ENCODE measurements at regions not wholly inside any gene's neighbourhood (a gene's known extent, or its start where the extent isn't known, plus 50 kb on each side); places are given as distances from the start of the nearest gene placed in this dataset.

GRCh38 chr2:230643576-230644291, 68.9 kb upstream of the CAB39 start:
- no peaks in the 10 kb centered on the region for H3K9me3 ChIP-seq (ENCODE audit: insufficient read depth, low read length)
- no peaks in the 10 kb centered on the region for H3K27me3 ChIP-seq (ENCODE audit: low read depth, low read length)
- no peak overlapping the region for H3K4me3 ChIP-seq (ENCODE audit: low read length)
- H3K9ac ChIP-seq (ENCODE audit: low read length), result no peak overlapping the region
- H3K4me1 ChIP-seq (ENCODE audit: low read length), result peaks cover 6% of the 10 kb centered on the region
- no peak overlapping the region for H3K27ac ChIP-seq (ENCODE audit: low read length)
- TF ChIP-seq EZH2phosphoT487 (IDR thresholded peaks at IDR 0.05; ENCODE audit: low read depth), result no peak
- TF ChIP-seq CTCF (IDR thresholded peaks at IDR 0.05; ENCODE audit: low read depth, low read length), result no peak
- peak overlapping the region; percentile 81 for H2AFZ ChIP-seq (ENCODE audit: low read depth, low read length)
- H3K79me2 ChIP-seq (ENCODE audit: low read length), result no peaks in the 10 kb centered on the region
- H4K20me1 ChIP-seq (ENCODE audit: insufficient read depth, low read length), result no peaks in the 10 kb centered on the region
- H3K36me3 ChIP-seq (replicated peaks; ENCODE audit: low read depth, low read length), result no peaks in the 10 kb centered on the region
- no peak overlapping the region for H3K4me2 ChIP-seq (ENCODE audit: low read length)

- Histone ChIP-seq H4K20me1 (ENCODE audit: insufficient read depth, low read length) (no peaks in the 10 kb centered on the region), H3K27me3 (ENCODE audit: low read depth, low read length) (no peaks in the 10 kb centered on the region), H2AFZ (ENCODE audit: low read depth, low read length) (peak overlapping the region; percentile 81; the same call in 1 of the 2 replicates), H3K79me2 (ENCODE audit: low read length) (no peaks in the 10 kb centered on the region), H3K4me1 (ENCODE audit: low read length) (peaks cover 6% of the 10 kb centered on the region), H3K9ac (ENCODE audit: low read length) (no peak overlapping the region), H3K9me3 (ENCODE audit: insufficient read depth, low read length) (no peaks in the 10 kb centered on the region), H3K4me2 (ENCODE audit: low read length) (no peak overlapping the region), H3K27ac (ENCODE audit: low read length) (no peak overlapping the region), H3K36me3 (replicated peaks; ENCODE audit: low read depth, low read length) (no peaks in the 10 kb centered on the region), H3K4me3 (ENCODE audit: low read length) (no peak overlapping the region)
- no peak for TF ChIP-seq EZH2phosphoT487 (IDR thresholded peaks at IDR 0.05; ENCODE audit: low read depth)
- TF ChIP-seq CTCF (IDR thresholded peaks at IDR 0.05; ENCODE audit: low read depth, low read length), result no peak
Measured at GRCh38 chr2:230644356-230644935, 68.2 kb upstream of the CAB39 start.

- Histone ChIP-seq H3K4me2 (ENCODE audit: low read length) (no peak overlapping the region), H2AFZ (ENCODE audit: low read depth, low read length) (no peak overlapping the region), H3K36me3 (replicated peaks; ENCODE audit: low read depth, low read length) (no peaks in the 10 kb centered on the region), H3K27me3 (ENCODE audit: low read depth, low read length) (no peaks in the 10 kb centered on the region), H3K9me3 (ENCODE audit: insufficient read depth, low read length) (no peaks in the 10 kb centered on the region), H3K27ac (ENCODE audit: low read length) (no peak overlapping the region), H3K79me2 (ENCODE audit: low read length) (no peaks in the 10 kb centered on the region), H3K4me3 (ENCODE audit: low read length) (no peak overlapping the region), H3K4me1 (ENCODE audit: low read length) (peaks cover 16% of the 10 kb centered on the region), H4K20me1 (ENCODE audit: insufficient read depth, low read length) (no peaks in the 10 kb centered on the region), H3K9ac (ENCODE audit: low read length) (no peak overlapping the region)
- TF ChIP-seq EZH2phosphoT487 (IDR thresholded peaks at IDR 0.05; ENCODE audit: low read depth), result no peak
- no peak for TF ChIP-seq CTCF (IDR thresholded peaks at IDR 0.05; ENCODE audit: low read depth, low read length)
Measured at GRCh38 chr2:230648356-230648755, 64.3 kb upstream of the CAB39 start.

GRCh38 chr2:230650585-230651137, 62.0 kb upstream of the CAB39 start:
- Histone ChIP-seq H3K9ac (ENCODE audit: low read length) (no peak overlapping the region), H3K4me2 (ENCODE audit: low read length) (peak overlapping the region; percentile 12)

More at GRCh38 chr2:230650585-230651137, 62.0 kb upstream of the CAB39 start:
- no peaks in the 10 kb centered on the region for H3K79me2 ChIP-seq (ENCODE audit: low read length)
- H4K20me1 ChIP-seq (ENCODE audit: insufficient read depth, low read length), result no peaks in the 10 kb centered on the region
- H3K4me1 ChIP-seq (ENCODE audit: low read length), result peaks cover 10% of the 10 kb centered on the region
- H2AFZ ChIP-seq (ENCODE audit: low read depth, low read length), result peak overlapping the region; percentile 59; the same call in 1 of the 2 replicates
- H3K27ac ChIP-seq (ENCODE audit: low read length), result no peak overlapping the region
- no peak for TF ChIP-seq EZH2phosphoT487 (IDR thresholded peaks at IDR 0.05; ENCODE audit: low read depth)
- TF ChIP-seq CTCF (IDR thresholded peaks at IDR 0.05; ENCODE audit: low read depth, low read length), result no peak
- H3K9me3 ChIP-seq (ENCODE audit: insufficient read depth, low read length), result no peaks in the 10 kb centered on the region
- H3K4me3 ChIP-seq (ENCODE audit: low read length), result no peak overlapping the region
- H3K36me3 ChIP-seq (replicated peaks; ENCODE audit: low read depth, low read length), result no peaks in the 10 kb centered on the region
- no peaks in the 10 kb centered on the region for H3K27me3 ChIP-seq (ENCODE audit: low read depth, low read length)

Measured in OCI-LY3 (cell line).